HG03521 (cell line): ENCODE measurements at regions not wholly inside any gene's neighbourhood (a gene's known extent, or its start where the extent isn't known, plus 50 kb on each side); places are given as distances from the start of the nearest gene placed in this dataset.
"Not testable (repeated sequence)": the region's sequence is repeated elsewhere in the genome, so short reads cannot be mapped to it uniquely, and the experiment has no call there.

Source experiments
- ATAC-seq: cut with Tn5 transposase; IDR thresholded peaks from one replicate; pipeline ENCODE4 v1.9.1; 2021; ENCODE audit warnings: mild to moderate bottlenecking, moderate library complexity; ENCODE audit not compliant: unreplicated experiment

- peak; percentile 100 for ATAC-seq
Observed at GRCh38 chr1:223992456-223993246, 121.3 kb upstream of the FBXO28 start.

DNA sequence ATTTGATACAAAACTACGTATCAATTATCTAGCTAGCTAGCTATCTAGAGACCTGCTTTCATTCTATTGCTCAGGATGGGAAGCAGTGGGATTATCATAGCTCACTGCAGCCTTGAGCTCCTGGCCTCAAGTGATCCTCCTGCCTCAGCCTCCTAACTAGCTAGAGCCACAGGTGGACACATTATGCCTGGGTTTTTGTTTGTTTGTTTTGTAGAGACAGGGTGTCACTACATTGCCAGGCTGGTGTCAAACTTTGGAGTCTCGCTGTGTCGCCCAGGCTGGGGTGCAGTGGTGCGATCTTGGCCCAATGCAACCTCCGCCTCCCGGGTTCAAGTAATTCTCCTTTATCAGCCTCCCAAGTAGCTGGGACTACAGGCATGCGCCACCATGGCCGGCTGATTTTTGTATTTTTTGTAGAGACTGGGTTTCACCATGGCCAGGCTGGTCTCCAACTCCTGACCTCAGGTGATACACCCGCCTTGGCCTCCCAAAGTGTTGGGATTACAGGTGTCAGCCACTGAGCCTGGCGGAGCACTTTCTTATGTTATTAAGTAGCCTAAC, 122.5 kb upstream of the FBXO28 start:
- not testable (repeated sequence) for ATAC-seq

DNA sequence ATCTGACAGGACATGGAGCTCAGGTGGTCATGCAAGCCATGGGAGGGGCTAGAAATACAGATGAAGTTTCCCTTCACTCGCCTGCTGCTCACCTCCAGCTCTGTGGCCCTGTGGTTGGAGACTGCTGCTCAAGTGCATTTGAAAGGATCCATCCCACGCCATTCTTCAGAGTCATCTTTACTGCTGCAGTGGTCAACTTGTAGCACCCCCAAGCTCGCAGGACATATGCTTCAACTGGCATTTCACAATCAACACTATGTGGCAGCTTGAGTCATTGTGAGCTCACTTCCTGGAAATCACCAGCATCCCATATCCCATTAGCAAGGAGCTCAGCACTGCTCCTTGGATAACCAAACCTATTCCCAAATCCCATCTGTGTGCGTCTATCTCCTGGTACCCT, 116.2 kb upstream of the TP53BP2 start:
- ATAC-seq: not testable (repeated sequence)

DNA sequence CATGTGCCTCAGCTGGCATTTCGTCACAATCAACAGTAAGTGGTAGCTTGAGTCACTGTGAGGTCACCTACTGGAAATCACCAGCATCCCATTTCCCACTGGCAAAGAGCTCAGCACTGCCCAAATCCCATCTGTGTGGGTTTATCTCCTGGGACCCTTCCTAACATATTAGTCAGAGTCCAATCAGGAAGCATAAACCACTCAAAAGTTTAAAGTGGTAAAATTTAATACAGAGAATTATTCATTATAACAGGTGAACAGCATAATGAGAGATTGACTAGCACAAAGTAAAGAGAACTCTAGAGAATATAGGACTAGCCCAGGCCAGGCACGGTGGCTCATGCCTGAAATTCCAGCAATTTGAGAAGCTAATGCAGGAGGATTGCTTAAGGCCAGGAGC, 107.1 kb upstream of the TP53BP2 start:
- not testable (repeated sequence) for ATAC-seq

- ATAC-seq: not testable (repeated sequence)
Observed at GRCh38 chr1:223951551-223951950, 105.8 kb upstream of the TP53BP2 start.

- not testable (repeated sequence) for ATAC-seq
Observed at GRCh38 chr1:223949944-223950343, 104.2 kb upstream of the TP53BP2 start.

GRCh38 chr1:223948041-223948440, 102.3 kb upstream of the TP53BP2 start:
- ATAC-seq: not testable (repeated sequence)

- ATAC-seq: not testable (repeated sequence)
Observed at GRCh38 chr1:223936592-223936991, 90.8 kb upstream of the TP53BP2 start.

- not testable (repeated sequence) for ATAC-seq
Observed at GRCh38 chr1:223931476-223931875, 85.7 kb upstream of the TP53BP2 start.

GRCh38 chr1:223920805-223921204, 75.1 kb upstream of the TP53BP2 start:
- not testable (repeated sequence) for ATAC-seq

DNA sequence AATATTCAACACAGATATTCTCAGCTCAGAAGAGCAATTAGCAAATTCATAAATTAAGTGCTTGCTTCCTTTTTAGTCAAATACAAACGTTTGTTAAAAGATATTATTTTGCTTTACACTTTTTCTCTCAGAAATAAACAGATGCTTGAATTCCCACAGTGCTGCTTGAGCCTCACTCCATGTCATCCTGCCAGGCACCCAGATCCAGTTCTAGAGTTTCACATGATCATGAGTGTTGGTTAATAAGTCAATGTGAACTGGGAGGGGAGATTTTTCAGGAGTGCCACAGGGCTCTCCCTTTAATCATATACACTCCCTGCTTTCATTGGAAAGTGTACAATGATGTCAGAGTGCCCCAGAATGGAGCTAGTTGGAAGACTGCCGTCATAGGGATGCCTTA, 69.7 kb upstream of the TP53BP2 start:
- not testable (repeated sequence) for ATAC-seq

DNA sequence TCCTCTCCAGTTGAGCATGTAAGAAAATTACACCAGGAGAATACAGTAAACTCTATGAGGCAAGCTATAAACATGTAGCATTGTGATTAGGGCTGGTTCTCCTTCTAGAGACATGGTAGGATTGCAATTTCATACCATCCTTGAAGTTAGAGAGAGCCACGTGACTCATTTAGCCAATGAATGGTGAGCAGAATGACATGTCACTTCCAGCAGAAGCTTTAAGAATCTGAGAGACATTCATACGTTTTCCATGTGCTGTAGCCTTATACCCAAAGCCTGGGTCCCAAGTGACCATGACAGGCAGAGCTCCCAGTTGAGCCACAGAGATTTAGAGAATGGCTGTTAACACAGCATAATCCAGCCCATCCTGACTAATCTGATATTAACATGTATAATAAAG, 68.0 kb upstream of the TP53BP2 start:
- ATAC-seq: not testable (repeated sequence)

GRCh38 chr1:223907943-223908587, 62.3 kb upstream of the TP53BP2 start:
- ATAC-seq: not testable (repeated sequence)

GRCh38 chr1:223903221-223903620, 57.5 kb upstream of the TP53BP2 start:
- ATAC-seq: not testable (repeated sequence)

DNA sequence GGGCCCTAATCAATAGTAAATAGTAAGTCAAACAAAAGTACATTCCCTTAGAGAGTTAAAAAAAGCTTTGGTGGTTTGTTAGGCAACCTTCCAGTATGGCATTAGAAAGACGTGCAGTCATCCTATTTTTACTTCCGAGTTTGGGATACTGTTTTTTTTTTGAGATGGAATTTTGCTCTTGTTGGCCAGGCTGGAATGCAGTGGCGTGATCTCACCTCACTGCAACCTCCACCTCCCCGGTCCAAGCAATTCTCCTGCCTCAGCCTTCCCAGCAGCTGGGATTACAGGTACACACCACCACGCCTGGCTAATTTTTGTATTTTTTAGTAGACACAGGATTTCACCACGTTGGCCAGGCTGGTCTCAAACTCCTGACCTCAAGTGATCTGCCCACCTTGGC, 54.0 kb upstream of the TP53BP2 start:
- not testable (repeated sequence) for ATAC-seq

DNA sequence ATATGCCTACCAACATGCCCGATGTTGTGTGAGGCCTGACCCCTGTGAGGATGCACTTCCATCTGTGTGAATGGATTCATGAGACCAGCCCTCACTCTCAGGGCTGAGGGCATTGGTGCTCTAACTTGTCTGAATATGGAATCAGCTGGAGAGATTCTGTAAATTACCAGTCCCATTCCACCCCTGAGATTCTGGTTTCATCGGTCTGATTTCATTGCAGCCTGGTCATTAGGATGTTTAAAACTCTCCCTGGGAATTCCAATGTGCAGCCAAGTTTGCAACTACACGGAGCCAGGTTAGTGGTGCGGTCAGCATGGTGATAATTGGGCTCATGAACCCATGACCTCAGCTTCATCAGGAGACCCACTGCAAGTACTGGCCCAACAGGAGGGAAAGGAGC, 51.4 kb upstream of the TP53BP2 start:
- ATAC-seq: not testable (repeated sequence)

DNA sequence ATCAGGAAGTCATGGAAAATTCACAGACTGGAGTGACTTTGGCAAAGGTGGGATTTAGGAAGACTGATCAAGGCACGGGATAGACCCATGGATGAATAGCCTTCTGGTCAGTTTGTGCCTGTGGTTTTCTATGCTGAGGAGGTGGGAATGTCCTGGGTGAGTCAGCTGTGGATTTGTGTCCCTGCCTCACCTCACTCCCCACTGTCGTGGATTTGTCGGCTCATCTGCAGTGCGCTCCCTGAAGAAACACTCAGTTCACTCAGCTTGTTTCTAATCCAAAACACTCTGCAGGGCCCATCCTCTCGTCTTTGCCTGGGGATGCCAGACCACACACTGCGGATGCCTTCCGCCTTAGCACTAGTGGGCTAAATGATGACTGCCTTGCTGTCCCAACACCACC, 50.2 kb upstream of the TP53BP2 start:
- not testable (repeated sequence) for ATAC-seq
